Mesothelial cell of epicardium (in vitro differentiated cells): ENCODE measurements at regions not wholly inside any gene's neighbourhood (a gene's known extent, or its start where the extent isn't known, plus 50 kb on each side); places are given as distances from the start of the nearest gene placed in this dataset.

Experiments used
- DNase-seq, 2 experiments: peaks; one replicate each; pipeline ENCODE4 v3.0.0; 2021; ENCODE audit warnings: low spot score in 2 of 2; ENCODE audit not compliant: unreplicated experiment in 2 of 2
- H3K27ac Mint-ChIP-seq: 2 replicates; pipeline ENCODE4 v1.8.0; 2021; ENCODE audit warnings: mixed read lengths
- H3K27me3 Mint-ChIP-seq: 2 replicates; pipeline ENCODE4 v1.8.0; 2021; ENCODE audit warnings: low read depth, mixed read lengths
- H3K36me3 Mint-ChIP-seq: 2 replicates; pipeline ENCODE4 v1.8.0; 2021; ENCODE audit warnings: mixed read lengths
- H3K4me1 Mint-ChIP-seq: 2 replicates; pipeline ENCODE4 v1.8.0; 2021; ENCODE audit warnings: mixed read lengths
- H3K4me3 Mint-ChIP-seq: 2 replicates; pipeline ENCODE4 v1.8.0; 2021; ENCODE audit warnings: mild to moderate bottlenecking, moderate library complexity, mixed read lengths
- H3K9me3 Mint-ChIP-seq: 2 replicates; pipeline ENCODE4 v1.8.0; 2021; ENCODE audit warnings: mixed read lengths
- CTCF ChIP-seq: fragments of 200-600 bp; sonication (generic); IDR thresholded peaks from one replicate; pipeline ENCODE4 v1.5.0; 2021; ENCODE audit warnings: antibody characterized with exemption; ENCODE audit not compliant: unreplicated experiment

- H3K4me3 Mint-ChIP-seq, result no peak overlapping the region
- H3K9me3 Mint-ChIP-seq, result peaks cover 4% of the 10 kb centered on the region
- no peaks in the 10 kb centered on the region for H3K27me3 Mint-ChIP-seq
These were observed 828.7 kb downstream of the PCDH7 start for GRCh38 chr4:31548823-31549222.

GRCh38 chr4:31549256-31549655 lies 829.1 kb downstream of the PCDH7 start:
- TF ChIP-seq CTCF, result no peak
- DNase-seq, result no peak
- Mint-ChIP-seq H3K27me3 (no peaks in the 10 kb centered on the region), H3K4me3 (no peak overlapping the region), H3K4me1 (peaks cover 12% of the 10 kb centered on the region), H3K36me3 (no peaks in the 10 kb centered on the region), H3K27ac (no peak overlapping the region), H3K9me3 (peaks cover 4% of the 10 kb centered on the region)

More at GRCh38 chr4:31548823-31549222, 828.7 kb downstream of the PCDH7 start:
- H3K27ac Mint-ChIP-seq, result no peak overlapping the region
- TF ChIP-seq CTCF, result no peak
- DNase-seq, result no peak
- H3K36me3 Mint-ChIP-seq, result no peaks in the 10 kb centered on the region
- peaks cover 12% of the 10 kb centered on the region for H3K4me1 Mint-ChIP-seq

GRCh38 chr4:31557437-31557836 lies 837.3 kb downstream of the PCDH7 start:
- Mint-ChIP-seq H3K27ac (no peak overlapping the region), H3K4me3 (no peak overlapping the region)
- DNase-seq, result no peak

GRCh38 chr4:31573554-31573953 lies 853.4 kb downstream of the PCDH7 start:
- TF ChIP-seq CTCF, result no peak
- DNase-seq, result no peak
- no peak overlapping the region for H3K4me3 Mint-ChIP-seq
- H3K36me3 Mint-ChIP-seq, result no peaks in the 10 kb centered on the region
- no peaks in the 10 kb centered on the region for H3K27me3 Mint-ChIP-seq
- H3K4me1 Mint-ChIP-seq, result no peaks in the 10 kb centered on the region
- no peak overlapping the region for H3K27ac Mint-ChIP-seq
- H3K9me3 Mint-ChIP-seq, result no peaks in the 10 kb centered on the region

More at GRCh38 chr4:31557437-31557836, 837.3 kb downstream of the PCDH7 start:
- no peak for TF ChIP-seq CTCF
- H3K4me1 Mint-ChIP-seq, result no peaks in the 10 kb centered on the region
- H3K27me3 Mint-ChIP-seq, result no peaks in the 10 kb centered on the region
- peaks cover 10% of the 10 kb centered on the region for H3K9me3 Mint-ChIP-seq
- no peaks in the 10 kb centered on the region for H3K36me3 Mint-ChIP-seq

GRCh38 chr4:31575504-31575903 lies 855.3 kb downstream of the PCDH7 start:
- H3K9me3 Mint-ChIP-seq, result no peaks in the 10 kb centered on the region
- TF ChIP-seq CTCF, result no peak
- no peak for DNase-seq
- no peaks in the 10 kb centered on the region for H3K27me3 Mint-ChIP-seq
- H3K4me1 Mint-ChIP-seq, result no peaks in the 10 kb centered on the region
- no peak overlapping the region for H3K27ac Mint-ChIP-seq
- H3K4me3 Mint-ChIP-seq, result no peak overlapping the region
- no peaks in the 10 kb centered on the region for H3K36me3 Mint-ChIP-seq

- Mint-ChIP-seq H3K27ac (no peak overlapping the region), H3K27me3 (no peaks in the 10 kb centered on the region), H3K4me1 (no peaks in the 10 kb centered on the region), H3K36me3 (no peaks in the 10 kb centered on the region), H3K4me3 (no peak overlapping the region), H3K9me3 (no peaks in the 10 kb centered on the region)
- no peak for TF ChIP-seq CTCF
- DNase-seq, result no peak
These were observed 860.7 kb downstream of the PCDH7 start for GRCh38 chr4:31580843-31581242.
